HL-60 (cell line): ENCODE measurements at regions not wholly inside any gene's neighbourhood (a gene's known extent, or its start where the extent isn't known, plus 50 kb on each side); places are given as distances from the start of the nearest gene placed in this dataset.

ENCODE experiments used
- SPI1 ChIP-seq: IDR thresholded peaks from 2 replicates; pipeline ENCODE4 v1.6.1; 2012; ENCODE audit warnings: low read depth, mild to moderate bottlenecking, borderline replicate concordance
- TF ChIP-seq, protein P1 (sequence below): IDR thresholded peaks from one replicate; pipeline ENCODE4 v1.5.1; 2011; ENCODE audit warnings: low read length, control low read depth, inconsistent platforms; ENCODE audit not compliant: insufficient read depth

DNA sequence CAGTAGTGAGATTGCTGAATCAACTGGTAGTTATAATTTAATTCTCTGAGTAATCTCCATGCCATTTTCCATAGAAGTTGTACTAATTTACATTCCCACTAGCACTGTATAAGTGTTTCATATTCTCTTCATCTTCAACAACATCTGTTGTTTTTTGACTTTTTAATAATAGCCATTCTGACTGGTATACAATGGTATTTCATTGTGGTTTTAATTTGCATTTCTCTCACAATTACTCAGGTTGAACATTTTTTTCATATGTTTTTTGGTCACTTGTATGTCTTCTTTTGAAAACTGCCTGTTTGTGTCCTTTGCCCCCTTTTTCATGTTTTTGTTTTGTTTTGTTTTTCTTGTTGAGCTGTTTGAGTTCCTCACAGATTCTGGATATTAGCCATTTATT is 880.2 kb downstream of the RAPGEF2 start:
- TF ChIP-seq, protein P1, sequence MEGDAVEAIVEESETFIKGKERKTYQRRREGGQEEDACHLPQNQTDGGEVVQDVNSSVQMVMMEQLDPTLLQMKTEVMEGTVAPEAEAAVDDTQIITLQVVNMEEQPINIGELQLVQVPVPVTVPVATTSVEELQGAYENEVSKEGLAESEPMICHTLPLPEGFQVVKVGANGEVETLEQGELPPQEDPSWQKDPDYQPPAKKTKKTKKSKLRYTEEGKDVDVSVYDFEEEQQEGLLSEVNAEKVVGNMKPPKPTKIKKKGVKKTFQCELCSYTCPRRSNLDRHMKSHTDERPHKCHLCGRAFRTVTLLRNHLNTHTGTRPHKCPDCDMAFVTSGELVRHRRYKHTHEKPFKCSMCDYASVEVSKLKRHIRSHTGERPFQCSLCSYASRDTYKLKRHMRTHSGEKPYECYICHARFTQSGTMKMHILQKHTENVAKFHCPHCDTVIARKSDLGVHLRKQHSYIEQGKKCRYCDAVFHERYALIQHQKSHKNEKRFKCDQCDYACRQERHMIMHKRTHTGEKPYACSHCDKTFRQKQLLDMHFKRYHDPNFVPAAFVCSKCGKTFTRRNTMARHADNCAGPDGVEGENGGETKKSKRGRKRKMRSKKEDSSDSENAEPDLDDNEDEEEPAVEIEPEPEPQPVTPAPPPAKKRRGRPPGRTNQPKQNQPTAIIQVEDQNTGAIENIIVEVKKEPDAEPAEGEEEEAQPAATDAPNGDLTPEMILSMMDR = no peak
- no peak for TF ChIP-seq SPI1
